ENCODE measurements at regions not wholly inside any gene's neighbourhood (a gene's known extent, or its start where the extent isn't known, plus 50 kb on each side); places are given as distances from the start of the nearest gene placed in this dataset.

- TF ChIP-seq POLR2A (IDR thresholded peaks at IDR 0.05; ENCODE audit: low read length) = no peak
- no peak for TF ChIP-seq GATA1 (IDR thresholded peaks at IDR 0.05; ENCODE audit: low read depth, low read length)
Measured at GRCh38 chr5:167230414-167230813, 1061.0 kb upstream of the WWC1 start.
